Activated CD4-positive, alpha-beta T cell treated with anti-CD3 and anti-CD28 coated beads, Interleukin-2, amount 50 U/mL, for 1 hour (primary cell): ENCODE measurements at regions not wholly inside any gene's neighbourhood (a gene's known extent, or its start where the extent isn't known, plus 50 kb on each side); places are given as distances from the start of the nearest gene placed in this dataset.
"Not testable (repeated sequence)": the region's sequence is repeated elsewhere in the genome, so short reads cannot be mapped to it uniquely, and the experiment has no call there.

Experiments
- DNase-seq: peaks from one replicate; pipeline ENCODE4 v3.0.0-alpha.2; 2020

DNA sequence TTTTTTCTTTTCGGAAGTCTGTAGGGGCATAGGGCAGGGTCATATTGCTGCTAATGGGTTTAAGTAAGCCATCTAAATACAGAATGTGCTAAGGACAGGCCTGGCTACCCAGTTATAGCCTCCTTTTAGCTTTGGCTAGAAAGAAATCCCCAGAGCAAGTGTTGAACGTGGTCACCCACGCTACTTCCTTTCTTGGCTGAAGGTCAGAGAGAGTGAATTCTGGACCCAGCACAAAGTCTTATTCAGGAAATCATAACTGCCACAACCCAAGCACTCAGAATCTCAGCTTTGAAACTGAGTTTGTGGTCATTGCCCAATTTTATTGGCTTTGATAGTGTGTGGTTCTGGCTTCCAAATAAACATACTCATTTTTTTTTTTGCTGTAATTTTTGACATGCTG is 542.1 kb upstream of the ATP2B1 start:
- no peak for DNase-seq

GRCh38 chr12:90250042-90250441 is 541.4 kb upstream of the ATP2B1 start:
- no peak for DNase-seq

GRCh38 chr12:90246688-90247087 is 538.0 kb upstream of the ATP2B1 start:
- no peak for DNase-seq

DNA sequence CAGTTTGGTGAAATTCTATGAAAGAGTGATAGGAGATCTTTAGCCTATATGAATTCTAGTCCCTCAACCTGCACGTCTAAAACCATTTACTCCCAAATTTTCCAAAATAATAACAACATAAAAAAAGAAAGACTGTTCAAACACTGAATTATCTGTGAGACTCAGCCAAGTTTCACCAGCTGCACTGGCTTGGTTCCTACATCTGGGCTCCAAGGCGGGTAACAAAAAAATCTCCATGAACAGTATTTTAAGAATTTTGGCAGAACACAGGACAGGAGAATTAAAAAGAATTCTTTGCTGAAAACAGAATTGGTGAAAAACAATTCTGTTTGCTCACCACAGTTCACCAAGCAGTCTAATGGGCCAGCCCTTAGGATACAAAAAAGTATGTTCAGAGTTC is 536.8 kb upstream of the ATP2B1 start:
- DNase-seq: no peak

GRCh38 chr12:90244232-90244631 is 535.6 kb upstream of the ATP2B1 start:
- DNase-seq: no peak

- DNase-seq: no peak
Observed at GRCh38 chr12:90243211-90243610, 534.6 kb upstream of the ATP2B1 start.

DNA sequence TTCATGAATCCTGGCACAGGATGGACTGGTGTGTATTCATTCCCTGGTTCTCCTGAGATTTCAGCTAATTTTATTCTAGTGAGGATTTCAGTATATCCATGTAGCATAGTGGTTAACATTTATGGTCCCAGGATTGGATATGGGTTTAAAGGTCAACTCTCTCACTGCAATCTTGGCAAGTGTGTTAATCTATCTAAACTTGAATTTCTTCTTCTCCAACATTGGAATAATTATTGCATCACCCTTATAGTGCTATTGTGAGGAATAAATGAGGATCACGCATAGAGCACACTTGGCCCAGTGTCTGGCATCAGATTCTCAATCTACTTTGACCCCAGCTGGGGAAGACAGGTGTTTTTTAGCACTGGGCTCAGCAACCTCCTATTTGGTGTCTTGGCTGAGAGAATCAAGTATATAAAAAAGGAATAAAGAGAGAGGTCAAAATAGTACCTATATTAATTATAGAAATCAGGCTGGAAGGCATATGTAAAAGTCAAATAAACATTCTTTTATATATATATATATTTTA is 531.2 kb upstream of the ATP2B1 start:
- DNase-seq: no peak

- DNase-seq: no peak
Observed at GRCh38 chr12:90238663-90239271, 530.1 kb upstream of the ATP2B1 start.

DNA sequence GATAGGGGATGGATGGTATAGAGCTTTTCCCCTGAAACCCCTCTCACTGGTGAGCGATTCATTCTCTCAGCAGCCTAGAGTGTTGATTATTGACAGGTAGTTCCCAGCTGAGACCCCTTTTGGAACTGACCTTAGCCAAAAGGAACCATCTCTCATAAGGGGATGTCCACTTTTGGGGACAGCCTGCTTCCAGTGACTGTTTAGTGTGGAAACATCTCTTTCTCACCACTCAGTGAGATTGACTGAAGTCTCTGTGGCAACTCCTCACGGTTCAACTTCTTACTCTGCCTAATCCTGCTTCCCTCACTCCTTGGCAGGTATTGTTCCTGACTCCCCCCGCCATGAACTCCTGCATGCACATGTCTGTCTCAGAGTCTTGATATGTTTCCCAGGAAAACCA is 529.2 kb upstream of the ATP2B1 start:
- no peak for DNase-seq

DNA sequence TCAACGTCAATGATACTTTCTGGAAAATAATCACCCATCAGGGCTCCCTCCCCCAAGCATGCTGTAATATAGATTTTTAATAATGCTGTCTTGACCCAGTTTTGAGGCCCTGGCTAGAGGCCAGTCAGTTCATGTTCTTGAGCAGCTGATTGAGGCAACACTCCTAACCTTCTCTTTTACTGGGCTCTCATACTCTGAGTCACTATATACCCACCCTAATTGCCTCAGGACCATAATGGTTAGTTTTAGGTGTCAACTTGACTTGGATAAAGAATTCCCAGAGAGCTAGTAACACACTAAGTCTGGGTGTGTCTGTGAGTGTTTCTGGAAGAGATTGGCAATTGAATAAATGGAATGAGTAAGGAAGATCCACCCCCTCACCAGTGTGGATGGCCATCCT is 527.0 kb upstream of the ATP2B1 start:
- DNase-seq: no peak

GRCh38 chr12:90234472-90234871 is 525.8 kb upstream of the ATP2B1 start:
- DNase-seq: no peak

DNA sequence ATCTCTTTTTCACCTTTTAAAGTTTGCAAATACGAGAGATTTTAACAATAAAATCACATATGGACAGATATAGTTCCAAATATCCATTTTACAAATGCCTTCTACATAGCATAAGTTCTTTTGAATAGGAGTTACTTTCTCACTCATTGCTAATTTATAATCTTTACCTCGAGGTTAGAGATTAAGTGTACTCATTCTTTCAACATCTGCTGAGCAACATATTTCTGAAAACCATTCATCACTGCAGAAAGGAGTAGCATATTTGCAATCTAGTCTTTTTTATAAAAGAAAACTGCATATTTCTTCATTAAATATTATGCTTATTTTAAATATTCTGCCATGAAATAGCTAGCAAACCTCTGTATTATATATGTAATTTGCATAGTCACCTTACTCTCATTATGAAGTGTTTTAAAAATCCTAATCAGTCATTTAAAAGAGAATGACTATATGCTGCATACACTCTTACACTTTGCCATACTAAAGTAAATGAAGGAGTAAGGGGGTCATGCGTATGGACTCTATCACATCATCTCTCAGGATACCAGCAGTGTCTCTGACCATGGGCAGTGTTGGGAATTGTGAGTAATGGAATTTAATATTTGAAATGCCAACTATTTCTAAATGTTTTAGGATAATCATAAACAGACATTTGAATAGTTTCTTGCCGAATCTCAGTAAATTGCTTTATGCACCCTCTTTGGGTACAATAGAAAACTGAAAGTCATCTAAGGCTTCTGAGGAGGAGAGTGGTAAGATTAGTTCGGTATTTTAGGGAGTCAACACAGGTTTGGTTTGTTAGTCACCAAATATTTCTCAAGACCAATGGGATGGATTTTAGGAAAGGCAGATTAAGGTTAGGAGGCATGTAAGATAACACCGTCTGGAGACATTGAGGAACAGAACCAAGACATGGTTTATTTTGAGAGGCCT is 524.8 kb upstream of the ATP2B1 start:
- DNase-seq: no peak

DNA sequence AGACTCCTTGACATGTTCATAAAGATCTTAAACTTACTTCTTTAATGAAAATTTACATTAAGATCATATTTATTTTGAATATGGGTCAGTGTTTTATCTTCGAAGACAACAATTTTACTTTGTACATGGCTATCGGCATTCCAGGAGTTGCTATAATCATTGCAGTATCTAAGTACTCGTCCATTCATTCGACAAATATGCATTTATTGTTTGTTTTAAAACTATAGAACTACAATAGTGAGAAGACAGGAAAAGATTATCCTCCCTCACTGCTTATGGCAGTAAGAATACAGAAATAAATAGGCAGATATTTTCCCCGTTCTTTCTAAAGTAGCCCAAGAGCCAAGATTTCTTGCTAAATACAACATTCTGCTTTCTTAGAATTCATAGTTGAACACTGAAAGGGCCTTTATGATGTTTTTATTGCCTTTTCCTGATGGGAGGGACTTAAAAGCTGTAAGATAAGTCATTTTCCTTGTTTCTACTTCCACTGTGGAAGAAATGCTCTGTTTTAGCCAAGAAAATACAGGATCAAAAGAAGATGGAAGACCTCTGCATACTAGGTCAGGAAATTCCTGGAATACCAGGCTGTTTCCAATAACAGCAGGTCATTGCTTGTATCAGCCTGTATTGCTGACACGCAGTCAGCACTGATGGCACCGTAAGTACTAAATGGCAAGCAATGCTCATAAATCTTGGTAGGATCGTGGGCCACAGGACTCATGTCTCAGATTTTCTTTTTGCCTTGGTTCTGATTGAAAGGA is 521.0 kb upstream of the ATP2B1 start:
- no peak for DNase-seq

GRCh38 chr12:90226211-90226610 is 517.6 kb upstream of the ATP2B1 start:
- DNase-seq: no peak

DNA sequence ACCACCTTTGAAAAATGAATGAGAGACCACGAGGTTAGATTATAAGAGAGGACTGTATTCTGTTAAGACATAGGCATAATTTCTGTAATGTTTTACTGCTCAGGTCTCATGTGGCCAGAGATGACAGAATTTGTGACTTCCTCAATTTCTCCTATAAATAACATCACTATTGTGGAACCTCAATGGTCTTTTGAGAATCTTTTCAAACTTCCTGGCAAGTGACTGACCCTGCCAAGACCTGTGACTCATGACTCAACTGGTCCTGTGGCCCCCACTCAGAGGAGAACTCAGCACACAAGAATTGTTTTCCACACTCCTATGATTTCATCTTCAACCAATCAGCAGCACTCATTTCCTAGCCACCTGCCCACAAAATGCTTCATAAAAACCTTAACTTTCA is 508.2 kb upstream of the ATP2B1 start:
- DNase-seq: no peak

DNA sequence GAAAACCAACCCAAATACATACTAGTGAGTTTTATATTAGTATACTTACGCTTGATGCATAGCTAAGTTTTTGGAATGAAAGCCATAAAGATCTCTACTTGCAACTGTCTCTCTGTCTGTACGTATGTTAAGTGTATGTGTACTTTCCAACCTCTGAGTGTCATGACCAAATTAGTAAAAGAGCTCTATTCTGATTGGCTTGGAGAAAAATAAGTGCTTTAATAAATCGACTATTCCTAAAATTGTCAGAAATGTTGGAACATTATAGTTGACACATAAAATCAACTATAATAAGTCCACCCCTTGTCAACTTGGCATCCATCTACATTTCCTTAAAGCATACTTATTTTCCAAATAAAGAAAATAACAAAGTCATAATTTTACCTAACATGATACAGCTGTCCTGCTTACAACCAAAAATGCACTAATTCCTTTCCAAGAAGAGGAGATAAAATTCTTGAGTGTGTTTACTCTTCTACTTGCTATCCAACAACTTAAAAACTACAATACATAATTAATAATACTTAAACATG is 507.4 kb upstream of the ATP2B1 start:
- no peak for DNase-seq

DNA sequence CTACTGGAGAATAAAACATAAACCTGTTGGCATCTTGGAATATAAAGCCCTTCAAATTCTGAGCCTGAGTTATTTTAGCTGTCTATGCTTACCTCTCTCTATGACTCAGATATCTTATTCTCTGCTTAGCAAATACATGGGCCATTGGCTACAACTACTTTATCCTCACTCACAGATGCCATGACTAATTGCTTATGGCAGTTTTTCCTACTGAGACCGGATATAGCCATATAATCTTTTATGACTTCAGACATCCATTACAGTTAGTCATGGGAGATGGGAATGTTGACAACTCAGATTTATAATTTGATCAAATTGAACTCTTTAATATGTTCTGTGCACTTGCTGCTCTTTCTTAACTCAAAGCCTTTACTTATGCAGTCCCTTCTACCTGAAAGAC is 502.4 kb upstream of the ATP2B1 start:
- DNase-seq: no peak

- no peak for DNase-seq
Observed at GRCh38 chr12:90209029-90209428, 500.4 kb upstream of the ATP2B1 start.

DNA sequence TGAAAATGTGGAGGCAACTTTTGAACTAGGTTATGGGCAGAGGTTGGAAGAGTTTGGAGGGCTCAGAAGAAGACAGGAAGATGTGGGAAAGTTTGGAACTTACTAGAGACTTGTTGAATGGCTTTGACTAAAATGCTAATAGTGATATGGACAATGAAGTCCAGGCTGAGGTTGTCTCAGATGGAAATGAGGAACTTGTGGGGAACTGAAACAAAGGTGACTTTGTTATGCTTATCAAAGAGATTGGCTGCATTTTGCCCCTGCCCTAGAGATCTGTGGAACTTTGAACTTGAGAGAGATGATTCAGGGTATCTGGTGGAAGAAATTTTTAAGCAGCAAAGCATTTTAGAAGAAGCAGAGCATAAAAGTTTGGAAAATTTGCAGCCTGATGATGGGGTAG is 499.7 kb upstream of the ATP2B1 start:
- DNase-seq: not testable (repeated sequence)

DNA sequence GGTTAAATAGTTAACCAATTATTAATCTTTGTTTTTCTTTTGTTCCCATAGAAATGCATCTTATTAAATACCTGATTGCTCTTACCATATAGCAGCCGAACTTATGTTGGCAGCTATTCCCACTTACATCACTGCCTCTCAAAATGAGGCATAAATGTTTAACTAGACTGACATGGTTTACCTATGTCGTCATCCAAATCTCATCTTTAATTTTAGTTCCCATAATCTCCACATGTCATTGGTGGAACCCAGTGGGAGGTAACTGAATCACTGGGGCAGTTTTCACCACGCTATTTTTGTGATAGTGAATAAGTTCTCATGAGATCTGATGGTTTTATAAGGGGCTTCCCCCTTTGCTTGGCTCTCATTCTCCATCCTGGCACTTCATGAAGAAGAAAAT is 499.2 kb upstream of the ATP2B1 start:
- DNase-seq: no peak

GRCh38 chr12:90205165-90205564 is 496.5 kb upstream of the ATP2B1 start:
- DNase-seq: no peak

DNA sequence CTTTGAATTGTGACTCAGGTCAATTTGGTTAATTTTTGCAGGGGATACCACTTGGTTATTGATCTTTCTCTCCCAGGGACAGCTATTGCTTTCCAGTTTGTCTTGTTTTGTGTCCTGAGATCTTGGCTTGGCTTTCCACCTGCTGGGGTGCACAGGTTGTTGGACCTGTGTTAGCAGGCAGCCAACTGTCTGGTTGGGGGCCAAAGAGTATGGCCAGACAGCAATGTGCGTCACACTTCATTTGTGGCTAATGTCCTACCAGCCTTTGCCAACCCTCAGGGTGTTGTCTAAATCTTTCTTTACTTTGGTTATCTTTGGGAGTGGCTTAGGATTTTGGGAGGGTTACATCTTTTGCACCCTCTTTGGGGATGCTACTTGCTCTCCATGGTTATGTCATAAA is 494.9 kb upstream of the ATP2B1 start:
- DNase-seq: no peak

DNA sequence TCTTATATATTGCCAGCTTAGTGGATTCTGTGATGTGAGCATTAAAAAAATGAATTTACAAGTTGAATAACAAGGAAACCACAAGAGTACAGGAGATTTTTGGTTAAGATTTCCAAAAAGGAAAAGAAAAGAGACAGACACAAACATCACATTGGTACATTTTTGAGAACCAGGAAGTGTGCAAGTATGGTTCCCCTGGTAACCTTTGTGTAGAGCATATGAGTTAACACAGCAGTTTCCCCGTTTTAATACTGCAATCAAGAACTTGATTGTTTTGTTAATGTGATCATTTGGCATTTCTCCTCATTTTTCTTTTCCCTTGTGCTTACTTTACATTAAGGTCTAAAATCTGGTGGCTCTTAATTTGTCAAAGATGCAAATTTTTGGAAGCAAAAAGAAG is 490.4 kb upstream of the ATP2B1 start:
- no peak for DNase-seq
